Right hindlimb (tissue), 1 donor: ENCODE measurements at regions not wholly inside any gene's neighbourhood (a gene's known extent, or its start where the extent isn't known, plus 50 kb on each side); places are given as distances from the start of the nearest gene placed in this dataset.
"Not testable (repeated sequence)": the region's sequence is repeated elsewhere in the genome, so short reads cannot be mapped to it uniquely, and the experiment has no call there.

Experiments used
- DNase-seq: peaks from one replicate; pipeline ENCODE4 v3.0.0-alpha.2; 2018

GRCh38 chr10:81679291-81679690, 195.7 kb upstream of the NRG3 start:
- no peak for DNase-seq

- no peak for DNase-seq
Measured at GRCh38 chr10:81680359-81680758, 194.6 kb upstream of the NRG3 start.

DNA sequence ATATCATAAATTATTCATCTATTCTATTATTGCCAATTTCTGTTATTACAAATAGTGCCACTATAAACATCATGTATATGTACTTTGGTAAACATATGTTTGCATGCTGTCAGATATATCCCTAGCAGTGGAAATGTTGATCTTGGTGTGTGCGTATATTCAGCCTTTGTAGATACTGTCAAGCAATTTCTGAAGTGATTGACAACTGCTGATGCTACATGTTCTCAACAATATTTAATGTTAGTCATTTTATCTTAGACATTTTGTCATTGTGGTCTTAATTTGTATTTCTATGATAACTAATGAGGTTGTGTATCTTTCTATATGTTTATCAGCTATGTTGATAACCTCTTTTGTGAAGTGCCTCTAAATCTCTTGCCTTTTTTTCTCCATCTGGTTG, 186.5 kb upstream of the NRG3 start:
- DNase-seq, result no peak

DNA sequence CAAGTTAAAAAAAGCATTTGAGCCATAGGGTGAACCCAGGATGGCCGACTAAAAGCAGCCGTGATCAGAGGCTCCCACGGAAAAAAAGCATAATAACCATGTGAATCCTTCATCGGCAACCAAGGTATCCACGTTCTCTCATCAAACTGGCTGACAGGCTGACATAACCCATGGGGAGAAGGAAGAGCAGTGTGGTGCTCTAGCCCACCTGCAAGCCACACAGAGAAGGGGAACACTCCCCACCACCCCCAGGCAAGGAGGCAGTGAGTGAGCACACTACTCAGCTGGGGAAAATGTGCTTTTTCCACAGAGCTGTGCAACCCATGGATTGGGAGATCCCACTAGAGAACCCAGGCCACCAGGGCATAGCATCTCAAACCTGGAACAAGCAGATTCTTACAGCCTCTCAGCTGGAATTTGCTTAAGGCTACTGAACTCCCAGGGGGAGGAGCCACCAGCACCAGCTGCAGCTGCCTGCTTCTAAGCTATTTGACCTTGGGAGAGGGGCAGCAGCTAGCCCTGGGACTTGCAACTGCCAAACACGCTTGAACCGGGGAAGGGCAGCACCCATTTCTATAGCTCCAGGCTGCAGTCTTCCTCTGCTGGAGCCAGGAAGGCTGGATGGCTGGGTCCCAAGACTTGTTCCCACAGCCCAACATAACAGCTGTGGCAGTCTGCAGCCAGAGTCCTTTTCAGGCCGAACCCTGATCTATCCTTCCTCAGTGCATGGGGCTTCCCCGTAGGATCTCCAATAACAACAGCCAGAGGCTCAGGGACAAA, 178.2 kb upstream of the NRG3 start:
- peak; percentile 22 for DNase-seq

DNA sequence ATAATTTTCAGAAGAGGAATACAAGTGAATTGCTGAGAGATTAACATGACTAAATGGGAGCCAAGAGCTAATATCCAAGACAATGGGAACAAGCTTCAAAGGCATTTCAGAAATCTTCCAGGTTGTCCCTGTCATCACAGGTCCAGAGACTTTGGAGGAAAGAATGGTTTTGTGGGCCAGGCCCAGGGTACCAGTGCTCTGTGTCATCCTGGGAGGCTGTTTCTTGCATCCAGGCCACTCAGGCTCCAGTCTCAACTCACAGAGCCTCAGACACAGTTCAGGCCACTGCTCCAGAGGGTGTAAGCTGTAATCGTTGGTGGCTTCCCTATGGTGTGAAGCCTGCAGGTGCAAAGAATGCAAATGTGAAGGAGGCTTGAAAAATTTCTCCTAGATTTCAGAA, 170.4 kb upstream of the NRG3 start:
- DNase-seq, result no peak

DNA sequence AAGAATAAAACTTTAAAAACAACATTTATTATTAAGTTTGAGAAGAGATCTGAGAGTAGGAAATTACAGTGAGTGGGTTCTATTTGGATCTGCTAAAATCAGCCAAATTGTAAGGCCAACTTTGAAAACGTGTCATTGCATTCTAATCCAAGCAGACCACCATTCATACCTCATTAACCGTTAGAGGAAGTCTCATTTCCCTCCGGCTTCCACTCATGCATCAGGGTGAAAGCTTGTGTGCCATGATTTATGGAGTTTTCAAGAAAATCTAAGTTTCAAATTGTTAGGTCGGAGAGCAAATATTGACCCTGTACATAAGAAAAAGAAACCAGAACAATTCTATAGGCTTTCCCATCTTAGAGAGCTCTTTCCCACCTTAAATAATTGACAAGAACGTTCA, 166.6 kb upstream of the NRG3 start:
- DNase-seq, result no peak

DNA sequence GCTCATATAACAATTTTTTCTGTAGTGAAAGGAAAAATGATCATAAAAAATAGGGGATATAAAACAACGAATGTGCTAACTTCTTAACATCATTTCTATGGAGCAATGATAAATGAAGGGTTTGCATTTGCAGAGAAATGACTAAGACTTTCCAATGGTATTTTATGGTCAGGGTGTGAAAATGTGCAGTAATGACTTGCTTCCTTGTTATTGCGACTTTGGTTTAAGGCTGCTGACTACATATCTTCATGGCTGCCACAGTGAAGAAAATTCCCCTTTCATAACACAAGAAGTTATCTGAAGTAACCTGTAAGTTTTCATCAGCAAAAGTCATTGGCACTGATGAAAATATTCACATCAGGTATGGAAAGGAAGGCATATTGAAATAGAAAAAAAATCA, 166.1 kb upstream of the NRG3 start:
- DNase-seq, result no peak

DNA sequence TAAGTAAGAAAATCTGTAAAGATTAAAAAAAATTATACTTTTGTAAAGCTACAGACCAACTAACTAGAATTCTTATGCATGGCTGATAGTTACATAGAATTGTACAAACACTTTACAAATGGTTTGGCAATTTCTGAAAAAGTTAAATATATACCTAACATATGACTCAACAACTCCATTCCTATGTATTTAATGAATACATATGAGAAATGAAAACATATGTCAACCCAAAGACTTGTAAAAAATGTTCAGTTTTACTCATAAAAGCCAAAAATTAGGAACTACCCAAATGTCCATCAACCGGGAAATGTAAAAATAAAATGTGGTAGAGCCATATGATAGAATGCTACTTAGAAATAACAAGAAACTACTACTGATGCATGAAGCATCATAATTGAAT, 152.6 kb upstream of the NRG3 start:
- no peak for DNase-seq

DNA sequence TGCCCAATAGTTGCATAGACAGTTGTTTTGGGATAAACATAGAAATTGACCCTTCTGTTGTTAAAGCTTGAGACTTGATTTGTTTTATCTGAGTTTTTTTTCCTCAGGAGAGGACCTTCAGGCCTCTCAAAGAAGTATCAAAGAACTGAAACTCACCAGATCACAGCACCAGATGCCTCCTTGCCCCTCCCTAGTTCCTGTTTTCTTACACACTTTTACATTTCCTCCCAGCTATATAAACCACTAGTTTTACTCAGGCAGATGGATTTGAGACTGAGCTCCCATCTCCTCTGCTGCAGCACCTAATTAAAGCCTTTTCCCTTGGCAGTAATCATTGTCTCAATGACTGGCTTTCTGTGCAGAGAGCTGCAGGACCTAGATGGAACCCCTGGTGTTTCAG, 150.6 kb upstream of the NRG3 start:
- DNase-seq, result no peak

DNA sequence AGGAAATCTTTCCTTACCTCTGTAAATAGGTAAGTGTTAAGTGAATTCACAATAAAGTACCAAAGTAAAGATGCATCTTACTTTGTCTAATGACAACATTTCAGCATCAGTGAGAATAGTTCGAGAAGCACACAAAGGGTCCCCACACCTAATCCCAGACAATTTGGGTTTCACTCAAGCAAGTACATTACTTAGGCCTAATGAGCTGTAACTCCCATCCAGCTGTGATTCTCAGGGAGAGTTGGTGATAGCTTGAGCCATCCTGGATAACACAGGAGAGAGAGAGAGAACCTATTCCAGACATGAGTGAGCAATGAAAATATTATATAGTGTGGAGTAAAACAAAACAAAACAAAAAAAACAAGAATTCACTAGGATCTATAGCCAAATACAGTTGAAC, 149.1 kb upstream of the NRG3 start:
- no peak for DNase-seq

DNA sequence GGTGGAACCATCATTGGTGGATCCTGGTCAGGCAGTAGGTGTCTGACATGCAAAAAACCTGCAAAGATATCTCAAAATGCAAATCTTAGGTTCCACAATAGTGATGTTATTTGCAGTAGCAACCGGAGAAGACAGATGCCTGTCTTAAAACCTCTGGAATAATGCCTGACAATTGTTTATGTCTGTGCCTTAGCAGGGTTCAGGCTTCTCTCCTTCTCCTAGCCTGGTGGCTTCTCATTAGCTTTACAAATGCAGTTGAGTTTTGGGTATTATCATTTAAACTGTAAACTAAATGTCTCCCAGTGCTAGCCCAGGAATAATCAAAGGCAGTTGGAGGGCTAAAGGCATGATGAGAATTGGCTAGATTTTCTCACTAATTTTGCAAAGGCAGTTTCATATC, 146.3 kb upstream of the NRG3 start:
- no peak for DNase-seq

GRCh38 chr10:81730891-81731290, 144.1 kb upstream of the NRG3 start:
- DNase-seq, result no peak

GRCh38 chr10:81733542-81733941, 141.5 kb upstream of the NRG3 start:
- no peak for DNase-seq

DNA sequence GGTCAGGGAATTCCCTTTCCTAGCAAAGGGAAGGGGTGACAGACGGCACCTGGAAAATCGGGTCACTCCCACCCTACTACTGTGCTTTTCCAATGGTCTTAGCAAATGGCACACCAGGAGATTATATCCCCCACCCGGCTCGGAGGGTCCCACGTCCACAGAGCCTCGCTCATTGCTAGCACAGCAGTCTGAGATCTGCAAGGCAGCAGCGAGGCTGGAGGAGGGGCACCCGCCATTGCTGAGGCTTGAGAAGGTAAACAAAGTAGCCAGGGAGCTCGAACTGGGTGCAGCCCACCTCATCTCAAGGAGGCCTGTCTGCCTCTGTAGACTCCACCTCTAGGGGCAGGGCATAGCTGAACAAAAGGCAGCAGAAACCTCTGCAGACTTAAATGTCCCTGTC, 139.8 kb upstream of the NRG3 start:
- not testable (repeated sequence) for DNase-seq

DNA sequence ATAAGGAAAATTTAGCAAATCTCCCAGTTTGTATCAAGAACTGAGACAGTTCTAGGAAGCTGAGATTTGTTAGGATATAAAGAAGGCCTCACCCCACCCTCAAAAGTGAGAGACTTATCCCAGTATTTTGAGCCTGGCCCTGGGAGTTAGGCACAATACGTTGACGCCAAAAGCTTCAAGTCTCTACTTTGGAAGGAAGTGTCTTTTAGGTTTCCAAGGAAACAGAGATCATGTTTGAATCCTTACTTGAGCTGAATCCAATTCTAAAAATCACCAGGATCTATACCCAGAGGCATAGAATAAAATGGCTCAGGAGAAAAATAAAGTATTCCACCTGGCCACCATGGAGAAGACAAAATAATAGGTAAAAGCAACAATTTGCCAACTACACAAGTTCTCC, 115.9 kb upstream of the NRG3 start:
- no peak for DNase-seq

- DNase-seq, result no peak
Measured at GRCh38 chr10:81784111-81784597, 90.8 kb upstream of the NRG3 start.

GRCh38 chr10:81792729-81793128, 82.3 kb upstream of the NRG3 start:
- DNase-seq, result no peak

DNA sequence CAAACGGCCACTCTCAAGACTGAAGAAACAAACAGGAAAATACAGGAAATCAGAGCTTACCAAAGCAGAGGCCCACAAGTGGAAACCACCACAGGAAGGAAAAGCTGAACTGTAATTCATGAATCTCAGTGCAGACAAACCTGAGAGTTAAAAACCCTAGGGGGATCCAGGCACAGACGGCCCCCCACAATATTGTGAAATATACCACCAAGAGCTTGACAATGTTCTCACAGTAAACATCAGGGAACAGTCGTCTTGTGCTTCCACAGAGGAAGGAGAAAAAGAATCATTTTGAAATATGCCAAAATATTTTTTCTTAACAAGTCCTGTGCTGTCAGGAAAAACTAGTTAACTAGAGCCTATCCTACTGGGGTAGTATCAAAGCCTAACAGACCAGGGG, 68.2 kb upstream of the NRG3 start:
- DNase-seq, result no peak

- no peak for DNase-seq
Measured at GRCh38 chr10:81814842-81815241, 60.2 kb upstream of the NRG3 start.

- no peak for DNase-seq
Measured at GRCh38 chr10:81817596-81818170, 57.3 kb upstream of the NRG3 start.

GRCh38 chr10:81820418-81820817, 54.6 kb upstream of the NRG3 start:
- DNase-seq, result no peak
